Stimulated activated CD4-positive, alpha-beta T cell treated with anti-CD3 and anti-CD28 coated beads, Interleukin-1b, Interleukin-23, amount 100 ng/mL, for 1 hour (primary cell): ENCODE measurements at regions not wholly inside any gene's neighbourhood (a gene's known extent, or its start where the extent isn't known, plus 50 kb on each side); places are given as distances from the start of the nearest gene placed in this dataset.

Source experiments
- DNase-seq, 2 donors: peaks; one replicate each; pipeline ENCODE4 v3.0.0-alpha.2; 2020; ENCODE audit warnings: low read depth in 2 of 2

GRCh38 chr5:126359884-126360283, 63.3 kb upstream of the GRAMD2B start:
- no peak for DNase-seq

- no peak for DNase-seq
These were observed 62.7 kb upstream of the GRAMD2B start for GRCh38 chr5:126360467-126360866.

GRCh38 chr5:126363658-126364057, 59.6 kb upstream of the GRAMD2B start:
- no peak for DNase-seq

- no peak for DNase-seq
These were observed 58.9 kb upstream of the GRAMD2B start for GRCh38 chr5:126364206-126364902.

- DNase-seq, result no peak
These were observed 57.6 kb upstream of the GRAMD2B start for GRCh38 chr5:126365446-126366198.

GRCh38 chr5:126366199-126366560, 57.0 kb upstream of the GRAMD2B start:
- no peak for DNase-seq

GRCh38 chr5:126368239-126368812, 54.9 kb upstream of the GRAMD2B start:
- DNase-seq, result no peak

GRCh38 chr5:126369083-126369482, 54.1 kb upstream of the GRAMD2B start:
- no peak for DNase-seq

GRCh38 chr5:126369995-126370731, 53.0 kb upstream of the GRAMD2B start:
- no peak for DNase-seq

GRCh38 chr5:126370796-126371718, 52.2 kb upstream of the GRAMD2B start:
- DNase-seq, result no peak

GRCh38 chr5:126373375-126374108, 49.7 kb upstream of the GRAMD2B start:
- DNase-seq, result no peak
